Progenitor cell of endocrine pancreas (in vitro differentiated cells): ENCODE measurements at regions not wholly inside any gene's neighbourhood (a gene's known extent, or its start where the extent isn't known, plus 50 kb on each side); places are given as distances from the start of the nearest gene placed in this dataset.

Experiments
- DNase-seq: peaks from one replicate; pipeline ENCODE4 v3.0.0; 2021; ENCODE audit warnings: low spot score; ENCODE audit not compliant: unreplicated experiment
- H3K27ac Mint-ChIP-seq: 2 replicates; pipeline ENCODE4 v1.8.0; 2021; ENCODE audit warnings: mild to moderate bottlenecking, moderate library complexity, mixed read lengths
- H3K27me3 Mint-ChIP-seq: 2 replicates; pipeline ENCODE4 v1.8.0; 2021; ENCODE audit warnings: mixed read lengths
- H3K36me3 Mint-ChIP-seq: 2 replicates; pipeline ENCODE4 v1.8.0; 2022; ENCODE audit warnings: mixed read lengths; ENCODE audit not compliant: insufficient read depth
- H3K4me1 Mint-ChIP-seq: 2 replicates; pipeline ENCODE4 v1.8.0; 2021; ENCODE audit warnings: low read depth, mixed read lengths
- H3K4me3 Mint-ChIP-seq: 2 replicates; pipeline ENCODE4 v1.8.0; 2021; ENCODE audit warnings: low read depth, mild to moderate bottlenecking, moderate library complexity, mixed read lengths
- H3K9me3 Mint-ChIP-seq: 2 replicates; pipeline ENCODE4 v1.8.0; 2021; ENCODE audit warnings: low read depth, mixed read lengths
- TF ChIP-seq, protein P1 (sequence below): fragments of 200-600 bp; sonication (generic); IDR thresholded peaks from one replicate; pipeline ENCODE4 v1.5.0; 2021; ENCODE audit warnings: antibody characterized with exemption, mild to moderate bottlenecking; ENCODE audit not compliant: unreplicated experiment

GRCh38 chr2:164055623-164056022, 319.8 kb upstream of the FIGN start:
- no peaks in the 10 kb centered on the region for H3K9me3 Mint-ChIP-seq
- H3K36me3 Mint-ChIP-seq, result no peaks in the 10 kb centered on the region
- H3K4me3 Mint-ChIP-seq, result no peak overlapping the region
- H3K27me3 Mint-ChIP-seq, result peaks cover 15% of the 10 kb centered on the region
- H3K27ac Mint-ChIP-seq, result no peak overlapping the region
- TF ChIP-seq, protein P1, sequence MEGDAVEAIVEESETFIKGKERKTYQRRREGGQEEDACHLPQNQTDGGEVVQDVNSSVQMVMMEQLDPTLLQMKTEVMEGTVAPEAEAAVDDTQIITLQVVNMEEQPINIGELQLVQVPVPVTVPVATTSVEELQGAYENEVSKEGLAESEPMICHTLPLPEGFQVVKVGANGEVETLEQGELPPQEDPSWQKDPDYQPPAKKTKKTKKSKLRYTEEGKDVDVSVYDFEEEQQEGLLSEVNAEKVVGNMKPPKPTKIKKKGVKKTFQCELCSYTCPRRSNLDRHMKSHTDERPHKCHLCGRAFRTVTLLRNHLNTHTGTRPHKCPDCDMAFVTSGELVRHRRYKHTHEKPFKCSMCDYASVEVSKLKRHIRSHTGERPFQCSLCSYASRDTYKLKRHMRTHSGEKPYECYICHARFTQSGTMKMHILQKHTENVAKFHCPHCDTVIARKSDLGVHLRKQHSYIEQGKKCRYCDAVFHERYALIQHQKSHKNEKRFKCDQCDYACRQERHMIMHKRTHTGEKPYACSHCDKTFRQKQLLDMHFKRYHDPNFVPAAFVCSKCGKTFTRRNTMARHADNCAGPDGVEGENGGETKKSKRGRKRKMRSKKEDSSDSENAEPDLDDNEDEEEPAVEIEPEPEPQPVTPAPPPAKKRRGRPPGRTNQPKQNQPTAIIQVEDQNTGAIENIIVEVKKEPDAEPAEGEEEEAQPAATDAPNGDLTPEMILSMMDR, result no peak
- DNase-seq, result no peak
- no peaks in the 10 kb centered on the region for H3K4me1 Mint-ChIP-seq

DNA sequence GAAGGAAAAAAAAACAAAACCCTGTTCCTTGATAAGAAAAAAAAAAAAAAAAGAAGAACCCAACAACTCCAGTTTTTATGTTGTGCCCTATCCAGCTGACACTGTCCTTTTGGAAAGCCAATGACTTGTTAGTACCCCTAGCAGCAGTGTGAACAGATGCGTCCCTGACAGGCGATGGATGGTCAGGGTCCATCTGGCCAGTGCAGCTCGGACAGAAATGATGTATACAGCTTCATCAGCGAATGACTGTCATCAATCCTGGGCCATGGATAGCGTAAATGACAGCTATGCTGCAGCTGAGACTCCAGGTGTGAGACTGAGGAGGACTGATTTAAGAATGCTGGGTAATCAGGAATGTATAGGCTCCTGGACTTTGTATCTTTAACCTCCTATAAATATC, 318.8 kb upstream of the FIGN start:
- H3K4me1 Mint-ChIP-seq, result no peaks in the 10 kb centered on the region
- H3K27ac Mint-ChIP-seq, result no peak overlapping the region
- H3K27me3 Mint-ChIP-seq, result peaks cover 15% of the 10 kb centered on the region
- H3K9me3 Mint-ChIP-seq, result no peaks in the 10 kb centered on the region
- no peaks in the 10 kb centered on the region for H3K36me3 Mint-ChIP-seq
- H3K4me3 Mint-ChIP-seq, result no peak overlapping the region
- TF ChIP-seq, protein P1, result no peak
- no peak for DNase-seq

- H3K27ac Mint-ChIP-seq, result no peak overlapping the region
- no peak for DNase-seq
- peaks cover 4% of the 10 kb centered on the region for H3K27me3 Mint-ChIP-seq
- H3K4me3 Mint-ChIP-seq, result no peak overlapping the region
- no peaks in the 10 kb centered on the region for H3K36me3 Mint-ChIP-seq
- H3K9me3 Mint-ChIP-seq, result no peaks in the 10 kb centered on the region
- no peaks in the 10 kb centered on the region for H3K4me1 Mint-ChIP-seq
- TF ChIP-seq, protein P1, result no peak
Measured at GRCh38 chr2:164053021-164053420, 317.2 kb upstream of the FIGN start.

DNA sequence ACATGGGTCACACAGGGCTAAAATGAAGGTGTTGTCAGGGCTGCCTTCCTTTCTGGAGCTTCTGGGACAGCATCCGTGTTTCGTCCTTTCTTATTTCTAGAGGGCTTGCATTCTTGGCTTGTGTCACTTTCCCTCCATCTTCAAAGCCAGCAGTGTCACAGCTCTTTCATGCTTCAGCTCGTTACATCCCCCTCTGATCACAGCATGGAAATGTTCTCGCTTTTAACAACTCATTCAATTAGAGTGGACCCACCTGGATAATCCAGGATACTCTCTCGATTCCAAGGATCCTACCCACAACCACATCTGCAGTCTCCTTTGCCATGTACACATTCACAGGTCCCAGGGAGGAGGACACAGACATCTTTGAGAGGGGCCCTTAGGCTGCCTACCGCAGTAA, 316.2 kb upstream of the FIGN start:
- no peaks in the 10 kb centered on the region for H3K4me1 Mint-ChIP-seq
- no peak overlapping the region for H3K4me3 Mint-ChIP-seq
- H3K9me3 Mint-ChIP-seq, result no peaks in the 10 kb centered on the region
- TF ChIP-seq, protein P1, result no peak
- no peak for DNase-seq
- no peaks in the 10 kb centered on the region for H3K27me3 Mint-ChIP-seq
- no peak overlapping the region for H3K27ac Mint-ChIP-seq
- no peaks in the 10 kb centered on the region for H3K36me3 Mint-ChIP-seq

DNA sequence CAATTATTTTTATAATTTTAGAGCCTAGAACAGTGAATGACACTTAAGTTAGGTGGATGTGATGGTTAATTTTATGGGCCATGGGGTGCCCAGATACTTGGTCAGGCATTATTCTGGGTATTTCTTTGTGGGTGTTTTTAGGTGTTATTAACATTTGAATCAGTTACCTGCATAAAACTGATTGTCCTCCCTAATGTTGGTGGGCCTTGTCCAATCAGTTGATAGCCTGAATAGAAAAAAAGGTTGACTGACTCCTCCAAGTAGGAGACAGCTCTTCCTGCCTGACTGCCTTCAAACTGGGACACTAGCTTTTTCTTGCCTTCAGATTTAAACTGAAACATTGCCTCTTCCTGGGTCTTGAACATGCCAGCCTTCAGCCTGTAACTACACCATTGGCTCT, 312.9 kb upstream of the FIGN start:
- H3K9me3 Mint-ChIP-seq, result no peaks in the 10 kb centered on the region
- TF ChIP-seq, protein P1, result no peak
- no peak overlapping the region for H3K4me3 Mint-ChIP-seq
- DNase-seq, result no peak
- no peak overlapping the region for H3K27ac Mint-ChIP-seq
- no peaks in the 10 kb centered on the region for H3K27me3 Mint-ChIP-seq
- no peaks in the 10 kb centered on the region for H3K36me3 Mint-ChIP-seq
- H3K4me1 Mint-ChIP-seq, result no peaks in the 10 kb centered on the region
